Tibial artery (tissue), 4 donors: ENCODE measurements at regions not wholly inside any gene's neighbourhood (a gene's known extent, or its start where the extent isn't known, plus 50 kb on each side); places are given as distances from the start of the nearest gene placed in this dataset.

ENCODE experiments used
- DNase-seq, 2 donors: peaks; one replicate each; pipeline ENCODE4 v3.0.0-alpha.2; 2019
- H3K27ac ChIP-seq, 2 donors: fragments of 200-600 bp; sonication (generic) in 1 of 2; 1 replicate in 1 of 2; 2 replicates in 1 of 2; pipeline ENCODE4 v1.5.1; 2018 to 2019; ENCODE audit warnings: mild to moderate bottlenecking in 1 of 2
- H3K27me3 ChIP-seq, 2 donors: fragments of 200-600 bp; sonication (generic) in 1 of 2; one replicate each; pipeline versions ENCODE4 v1.5.1 to v1.6.0; 2016 to 2019
- H3K36me3 ChIP-seq, 3 donors: fragments of 200-600 bp; sonication (generic) in 2 of 3; one replicate each; pipeline ENCODE4 v1.5.1; 2016 to 2019; ENCODE audit warnings: mild to moderate bottlenecking in 2 of 3
- H3K4me1 ChIP-seq, 4 donors: fragments of 200-600 bp; sonication (generic) in 2 of 4; 1 replicate in 3 of 4; 2 replicates in 1 of 4; pipeline ENCODE4 v1.5.1; 2016 to 2019
- H3K4me3 ChIP-seq, 2 donors: fragments of 200-600 bp; sonication (generic) in 1 of 2; 1 replicate in 1 of 2; 2 replicates in 1 of 2; pipeline ENCODE4 v1.5.1; 2018 to 2019; ENCODE audit warnings: mild to moderate bottlenecking in 2 of 2
- H3K9me3 ChIP-seq, 3 donors: fragments of 200-600 bp; sonication (generic) in 1 of 3; one replicate each; pipeline ENCODE4 v1.5.1; 2016 to 2019
- CTCF ChIP-seq, 2 experiments: fragments of 200-600 bp in 1 of 2; fragments of 450-650 bp in 1 of 2; IDR thresholded peaks; one replicate each; pipeline ENCODE4 v1.5.1; 2017 to 2019; ENCODE audit warnings: antibody characterized with exemption in 2 of 2, mild to moderate bottlenecking in 1 of 2, moderate library complexity in 1 of 2
- intact Hi-C: fragments of 100-400 bp; cut with DNase I; formaldehyde crosslinking; loops from one replicate; pipeline ENCODE4 v1.15.0; 2023; ENCODE audit warnings: low total_unique reads

DNA sequence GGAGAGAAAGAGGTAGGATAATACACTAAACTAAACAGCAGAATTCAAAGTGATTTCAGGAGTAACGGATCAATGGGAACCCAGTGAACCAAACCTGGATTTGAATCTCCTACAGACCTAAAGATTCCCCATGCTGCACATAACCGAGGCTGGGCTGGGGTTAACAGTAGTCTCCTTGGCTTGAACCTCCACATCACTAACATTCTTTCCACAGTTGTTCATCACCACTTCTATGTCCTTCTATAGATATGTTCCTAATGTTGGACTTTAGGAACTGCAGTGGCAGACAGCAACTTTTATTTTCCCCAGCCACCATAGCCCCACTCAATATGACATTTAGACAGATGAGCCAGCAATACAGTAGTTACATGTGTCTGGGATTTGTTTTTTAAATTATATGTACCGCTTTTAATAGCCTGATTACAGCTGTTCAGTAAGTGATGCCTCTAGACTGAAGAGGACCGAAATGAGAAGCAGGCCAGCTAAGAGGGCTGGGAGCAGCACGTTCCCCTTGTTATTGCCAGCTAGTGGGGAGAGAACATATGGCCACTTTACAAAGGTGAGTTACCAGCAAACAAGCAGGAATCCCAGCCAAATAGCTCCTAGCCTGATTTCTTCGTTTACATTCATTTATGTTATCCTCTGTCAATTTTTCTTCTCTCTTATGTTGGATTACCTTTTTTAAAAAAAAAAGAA is 472.6 kb upstream of the CDIN1 start:
- peak overlapping the region; percentile 57 to 65 for H3K27ac ChIP-seq
- no peak for TF ChIP-seq CTCF (IDR thresholded peaks at IDR 0.05)
- intact Hi-C loops, result no loop called here
- no peaks in the 10 kb centered on the region for H3K36me3 ChIP-seq
- no peak for DNase-seq
- H3K4me3 ChIP-seq, result peak overlapping the region; percentile 8 to 14
- no peaks in the 10 kb centered on the region for H3K9me3 ChIP-seq
- peaks cover 3 to 63% (median 7%) of the 10 kb centered on the region in 4 donors for H3K4me1 ChIP-seq
- no peaks in the 10 kb centered on the region for H3K27me3 ChIP-seq

- DNase-seq, result no peak
- Histone ChIP-seq H3K9me3 (no peaks in the 10 kb centered on the region), H3K36me3 (no peaks in the 10 kb centered on the region), H3K27me3 (no peaks in the 10 kb centered on the region), H3K4me3 (no peak overlapping the region), H3K4me1 (peaks cover 3 to 62% (median 7%) of the 10 kb centered on the region in 4 donors), H3K27ac (no peak overlapping the region)
- intact Hi-C loops, result no loop called here
- no peak for TF ChIP-seq CTCF (IDR thresholded peaks at IDR 0.05)
These were observed 470.9 kb upstream of the CDIN1 start for GRCh38 chr15:36108541-36108940.

DNA sequence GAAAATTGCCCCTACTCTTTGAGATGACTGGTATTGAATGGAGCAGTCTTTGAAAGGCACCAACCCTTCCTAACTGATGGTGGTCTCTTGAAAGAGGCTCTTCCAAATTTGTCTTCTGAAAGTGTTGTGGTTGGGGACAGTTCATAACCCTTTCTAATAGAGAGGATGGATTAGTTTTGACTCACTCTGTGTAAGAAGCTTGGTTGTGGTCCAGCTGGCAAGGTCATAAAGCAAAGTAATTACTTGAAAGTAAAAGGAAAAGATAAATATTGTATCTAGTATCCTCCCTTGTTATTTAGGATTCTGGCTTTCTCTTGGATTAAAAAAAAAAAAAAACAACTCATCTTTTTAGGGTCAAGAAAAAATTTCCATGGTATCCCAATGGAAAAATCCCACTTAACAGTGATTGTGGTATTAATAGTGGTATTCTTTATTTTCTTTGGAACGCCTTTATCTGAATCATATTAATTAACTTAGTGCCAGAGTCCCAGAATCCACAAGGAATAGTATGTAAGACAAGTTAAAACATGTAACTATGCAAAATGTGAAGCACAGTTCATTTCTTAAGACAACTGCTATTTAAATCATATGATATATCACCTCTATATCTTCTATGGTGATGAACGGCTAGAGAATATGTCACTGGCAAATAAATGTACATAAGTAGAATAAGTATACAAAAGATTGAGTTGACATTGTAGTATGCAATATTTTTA is 469.3 kb upstream of the CDIN1 start:
- intact Hi-C loops, result no loop called here
- H3K9me3 ChIP-seq, result no peaks in the 10 kb centered on the region
- DNase-seq, result no peak
- H3K27me3 ChIP-seq, result no peaks in the 10 kb centered on the region
- no peak for TF ChIP-seq CTCF (IDR thresholded peaks at IDR 0.05)
- peak overlapping the region in 1 of 2 donors; percentile 12 for H3K27ac ChIP-seq
- peaks cover 3 to 77% (median 7%) of the 10 kb centered on the region in 4 donors for H3K4me1 ChIP-seq
- no peaks in the 10 kb centered on the region for H3K36me3 ChIP-seq
- H3K4me3 ChIP-seq, result no peak overlapping the region

DNA sequence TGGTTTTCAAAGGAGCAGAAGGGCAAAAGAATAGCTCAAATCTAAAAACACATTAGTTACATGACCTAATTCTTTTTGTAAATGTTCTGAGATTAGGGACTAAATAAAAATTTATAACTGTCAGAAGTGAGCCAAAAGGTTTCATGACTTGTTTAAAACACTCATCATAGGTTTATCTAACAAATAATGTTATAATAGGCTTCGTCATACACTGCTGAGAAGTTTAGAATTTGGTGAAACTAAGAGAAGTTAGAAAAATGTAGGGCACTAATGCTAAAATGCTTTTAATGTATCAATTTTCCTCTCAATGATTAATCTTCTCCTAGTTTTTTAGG is 468.8 kb upstream of the CDIN1 start:
- H3K27me3 ChIP-seq, result no peaks in the 10 kb centered on the region
- no peak overlapping the region for H3K4me3 ChIP-seq
- intact Hi-C loops, result no loop called here
- no peaks in the 10 kb centered on the region for H3K9me3 ChIP-seq
- peak overlapping the region in 1 of 2 donors; percentile 12 for H3K27ac ChIP-seq
- no peaks in the 10 kb centered on the region for H3K36me3 ChIP-seq
- H3K4me1 ChIP-seq, result peaks cover 3 to 79% (median 7%) of the 10 kb centered on the region in 4 donors
- no peak for TF ChIP-seq CTCF (IDR thresholded peaks at IDR 0.05)
- DNase-seq, result no peak

GRCh38 chr15:36117296-36117787 is 462.1 kb upstream of the CDIN1 start:
- DNase-seq, result no peak

More at GRCh38 chr15:36117296-36117787, 462.1 kb upstream of the CDIN1 start:
- Histone ChIP-seq H3K4me3 (no peak overlapping the region), H3K9me3 (no peaks in the 10 kb centered on the region), H3K27ac (no peak overlapping the region), H3K4me1 (peaks cover 0 to 29% (median 0%) of the 10 kb centered on the region in 4 donors), H3K36me3 (no peaks in the 10 kb centered on the region), H3K27me3 (no peaks in the 10 kb centered on the region)
- intact Hi-C loops, result no loop called here
- TF ChIP-seq CTCF (IDR thresholded peaks at IDR 0.05), result no peak
